UCSD-AML1 (cell line): ENCODE measurements at regions not wholly inside any gene's neighbourhood (a gene's known extent, or its start where the extent isn't known, plus 50 kb on each side); places are given as distances from the start of the nearest gene placed in this dataset.
"Not testable (repeated sequence)": the region's sequence is repeated elsewhere in the genome, so short reads cannot be mapped to it uniquely, and the experiment has no call there.

Source experiments
- DNase-seq: peaks from one replicate; lab custom pipeline; 2025; ENCODE audit not compliant: unreplicated experiment; lab: John Stamatoyannopoulos, UW

GRCh38 chr13:84129966-84130365 lies 247.7 kb upstream of the SLITRK1 start:
- DNase-seq, result no peak

GRCh38 chr13:84127597-84128128 lies 245.4 kb upstream of the SLITRK1 start:
- peak; percentile 5 for DNase-seq

GRCh38 chr13:84126671-84127171 lies 244.4 kb upstream of the SLITRK1 start:
- no peak for DNase-seq

GRCh38 chr13:84121456-84121855 lies 239.2 kb upstream of the SLITRK1 start:
- no peak for DNase-seq

GRCh38 chr13:84118839-84119409 lies 236.7 kb upstream of the SLITRK1 start:
- no peak for DNase-seq

- no peak for DNase-seq
Observed at GRCh38 chr13:84098273-84098672, 216.0 kb upstream of the SLITRK1 start.

- DNase-seq, result no peak
Observed at GRCh38 chr13:84097148-84097547, 214.9 kb upstream of the SLITRK1 start.

GRCh38 chr13:84096216-84096615 lies 213.9 kb upstream of the SLITRK1 start:
- DNase-seq, result no peak

- no peak for DNase-seq
Observed at GRCh38 chr13:84088996-84089395, 206.7 kb upstream of the SLITRK1 start.

GRCh38 chr13:84086847-84087162 lies 204.5 kb upstream of the SLITRK1 start:
- no peak for DNase-seq

- not testable (repeated sequence) for DNase-seq
Observed at GRCh38 chr13:84086098-84086846, 204.0 kb upstream of the SLITRK1 start.

GRCh38 chr13:84082462-84082861 lies 200.2 kb upstream of the SLITRK1 start:
- no peak for DNase-seq

GRCh38 chr13:84080748-84081530 lies 198.7 kb upstream of the SLITRK1 start:
- DNase-seq, result peak; percentile 1

- no peak for DNase-seq
Observed at GRCh38 chr13:84077271-84077670, 195.0 kb upstream of the SLITRK1 start.

- no peak for DNase-seq
Observed at GRCh38 chr13:84076280-84076679, 194.0 kb upstream of the SLITRK1 start.

GRCh38 chr13:84050536-84050935 lies 168.3 kb upstream of the SLITRK1 start:
- no peak for DNase-seq

GRCh38 chr13:84049443-84050219 lies 167.4 kb upstream of the SLITRK1 start:
- no peak for DNase-seq

GRCh38 chr13:84044805-84045204 lies 162.5 kb upstream of the SLITRK1 start:
- no peak for DNase-seq

GRCh38 chr13:84038001-84038400 lies 155.7 kb upstream of the SLITRK1 start:
- DNase-seq, result peak; percentile 3

- DNase-seq, result no peak
Observed at GRCh38 chr13:84032116-84032515, 149.8 kb upstream of the SLITRK1 start.

- no peak for DNase-seq
Observed at GRCh38 chr13:84031120-84031519, 148.8 kb upstream of the SLITRK1 start.
